AG10803 (cell line): ENCODE measurements at regions not wholly inside any gene's neighbourhood (a gene's known extent, or its start where the extent isn't known, plus 50 kb on each side); places are given as distances from the start of the nearest gene placed in this dataset.

Experiments used
- DNase-seq: peaks from one replicate; pipeline ENCODE4 v3.0.0; 2010; ENCODE audit warnings: low read depth
- H3K4me3 ChIP-seq: 2 replicates; pipeline ENCODE4 v1.5.1; 2011; ENCODE audit warnings: mild to moderate bottlenecking, low read length, control low read depth
- CTCF ChIP-seq: conservative IDR thresholded peaks from 2 replicates; pipeline ENCODE4 v1.5.1; 2011; ENCODE audit warnings: mild to moderate bottlenecking, low read length, control low read depth, inconsistent platforms

- DNase-seq: peak; percentile 47
- H3K4me3 ChIP-seq: no peak overlapping the region
- peak; percentile 94 for TF ChIP-seq CTCF
Observed at GRCh38 chr5:118611332-118611945, 376.9 kb downstream of the DTWD2 start.

GRCh38 chr5:118606940-118607339, 381.4 kb downstream of the DTWD2 start:
- no peak for DNase-seq
- no peak for TF ChIP-seq CTCF
- H3K4me3 ChIP-seq: no peak overlapping the region

- no peak for DNase-seq
- TF ChIP-seq CTCF: no peak
- no peak overlapping the region for H3K4me3 ChIP-seq
Observed at GRCh38 chr5:118605761-118606160, 382.6 kb downstream of the DTWD2 start.

- TF ChIP-seq CTCF: no peak
- DNase-seq: peak; percentile 40
- H3K4me3 ChIP-seq: no peak overlapping the region
Observed at GRCh38 chr5:118604106-118604505, 384.2 kb downstream of the DTWD2 start.

- DNase-seq: no peak
- no peak for TF ChIP-seq CTCF
- H3K4me3 ChIP-seq: no peak overlapping the region
Observed at GRCh38 chr5:118603278-118603677, 385.1 kb downstream of the DTWD2 start.

- no peak for TF ChIP-seq CTCF
- DNase-seq: no peak
- H3K4me3 ChIP-seq: no peak overlapping the region
Observed at GRCh38 chr5:118598311-118598710, 390.0 kb downstream of the DTWD2 start.

GRCh38 chr5:118597543-118597942, 390.8 kb downstream of the DTWD2 start:
- H3K4me3 ChIP-seq: no peak overlapping the region
- DNase-seq: no peak
- no peak for TF ChIP-seq CTCF
